HPDE6-E6E7 (cell line): ENCODE measurements at regions not wholly inside any gene's neighbourhood (a gene's known extent, or its start where the extent isn't known, plus 50 kb on each side); places are given as distances from the start of the nearest gene placed in this dataset.
"Not testable (repeated sequence)": the region's sequence is repeated elsewhere in the genome, so short reads cannot be mapped to it uniquely, and the experiment has no call there.

ENCODE experiments used
- DNase-seq: peaks from one replicate; pipeline ENCODE4 v3.0.0; 2011; ENCODE audit warnings: missing footprints; ENCODE audit errors: extremely low spot score

GRCh38 chr13:54394085-54394700 is 1365.6 kb downstream of the OLFM4 start:
- no peak for DNase-seq

GRCh38 chr13:54394908-54395307 is 1366.3 kb downstream of the OLFM4 start:
- no peak for DNase-seq

- DNase-seq = no peak
These were observed 1373.9 kb downstream of the OLFM4 start for GRCh38 chr13:54402495-54402894.

- no peak for DNase-seq
These were observed 1387.2 kb downstream of the OLFM4 start for GRCh38 chr13:54415753-54416366.

GRCh38 chr13:54422946-54423345 is 1394.3 kb downstream of the OLFM4 start:
- DNase-seq = not testable (repeated sequence)

- no peak for DNase-seq
These were observed 1395.7 kb downstream of the OLFM4 start for GRCh38 chr13:54424344-54424743.

- DNase-seq = no peak
These were observed 1405.0 kb downstream of the OLFM4 start for GRCh38 chr13:54433493-54434206.

- not testable (repeated sequence) for DNase-seq
These were observed 1412.3 kb downstream of the OLFM4 start for GRCh38 chr13:54440853-54441400.

- no peak for DNase-seq
These were observed 1416.8 kb downstream of the OLFM4 start for GRCh38 chr13:54445453-54445852.

GRCh38 chr13:54445865-54446264 is 1417.3 kb downstream of the OLFM4 start:
- DNase-seq = no peak

- DNase-seq = no peak
These were observed 1421.3 kb downstream of the OLFM4 start for GRCh38 chr13:54449922-54450321.

- DNase-seq = no peak
These were observed 1455.6 kb downstream of the OLFM4 start for GRCh38 chr13:54484166-54484565.

GRCh38 chr13:54486421-54487166 is 1458.0 kb downstream of the OLFM4 start:
- DNase-seq = no peak

- DNase-seq = no peak
These were observed 1460.7 kb downstream of the OLFM4 start for GRCh38 chr13:54489359-54489758.

- no peak for DNase-seq
These were observed 1464.4 kb downstream of the OLFM4 start for GRCh38 chr13:54492995-54493394.

GRCh38 chr13:54511366-54511765 is 1482.8 kb downstream of the OLFM4 start:
- DNase-seq = no peak

GRCh38 chr13:54513254-54513653 is 1484.6 kb downstream of the OLFM4 start:
- no peak for DNase-seq

GRCh38 chr13:54536112-54536511 is 1507.5 kb downstream of the OLFM4 start:
- DNase-seq = no peak

- DNase-seq = no peak
These were observed 1534.7 kb downstream of the OLFM4 start for GRCh38 chr13:54563286-54563685.

- not testable (repeated sequence) for DNase-seq
These were observed 1543.4 kb downstream of the OLFM4 start for GRCh38 chr13:54572037-54572436.

- DNase-seq = no peak
These were observed 1544.6 kb downstream of the OLFM4 start for GRCh38 chr13:54573186-54573585.

GRCh38 chr13:54574791-54575190 is 1546.2 kb downstream of the OLFM4 start:
- DNase-seq = no peak
